OCI-LY1 (cell line): ENCODE measurements at regions not wholly inside any gene's neighbourhood (a gene's known extent, or its start where the extent isn't known, plus 50 kb on each side); places are given as distances from the start of the nearest gene placed in this dataset.
"Not testable (repeated sequence)": the region's sequence is repeated elsewhere in the genome, so short reads cannot be mapped to it uniquely, and the experiment has no call there.

Experiments used
- H2AFZ ChIP-seq: fragments of 200-600 bp; sonication (generic), shearing (Covaris generic); 2 replicates; pipeline ENCODE4 v1.6.0; 2014; ENCODE audit warnings: antibody characterized with exemption, mild to moderate bottlenecking, low read length
- H3F3A ChIP-seq: fragments of 200-600 bp; sonication (generic), shearing (Covaris generic); 2 replicates; pipeline ENCODE4 v1.6.0; 2014; ENCODE audit warnings: mild to moderate bottlenecking, antibody characterized with exemption, low read length, moderate library complexity; ENCODE audit not compliant: insufficient read depth
- H3K27ac ChIP-seq: fragments of 200-600 bp; sonication (generic); 2 replicates; pipeline ENCODE4 v1.5.1; 2014; ENCODE audit warnings: low read length, mixed run types, mild to moderate bottlenecking, low read depth; ENCODE audit not compliant: poor library complexity, severe bottlenecking
- H3K27me3 ChIP-seq: fragments of 200-600 bp; sonication (generic); 2 replicates; pipeline ENCODE4 v1.6.0; 2014; ENCODE audit warnings: antibody characterized with exemption, mild to moderate bottlenecking, low read length, moderate library complexity; ENCODE audit not compliant: insufficient read depth
- H3K36me3 ChIP-seq: fragments of 200-600 bp; sonication (generic); 2 replicates; pipeline ENCODE4 v1.6.1; 2014; ENCODE audit warnings: mild to moderate bottlenecking, antibody characterized with exemption, low read length, moderate library complexity, mixed read lengths; ENCODE audit not compliant: insufficient read depth
- H3K4me1 ChIP-seq: fragments of 200-600 bp; sonication (generic); 2 replicates; pipeline ENCODE4 v1.5.1; 2014; ENCODE audit warnings: mild to moderate bottlenecking, low read length, moderate library complexity; ENCODE audit not compliant: insufficient read depth, severe bottlenecking
- H3K4me2 ChIP-seq: fragments of 200-600 bp; sonication (generic), shearing (Covaris generic); 2 replicates; pipeline ENCODE4 v1.6.1; 2014; ENCODE audit warnings: low read length
- H3K4me3 ChIP-seq: fragments of 200-600 bp; sonication (generic); 2 replicates; pipeline ENCODE4 v1.5.1; 2014; ENCODE audit warnings: low read length, low read depth, mild to moderate bottlenecking, mixed read lengths; ENCODE audit not compliant: poor library complexity, severe bottlenecking
- H3K79me2 ChIP-seq: fragments of 200-600 bp; shearing (Covaris generic); 2 replicates; pipeline ENCODE4 v1.6.1; 2016; ENCODE audit warnings: mixed run types, low read length, mixed read lengths; ENCODE audit not compliant: insufficient read depth
- H3K9ac ChIP-seq: fragments of 200-600 bp; sonication (generic), shearing (Covaris generic); 2 replicates; pipeline ENCODE4 v1.6.1; 2014; ENCODE audit warnings: mild to moderate bottlenecking, low read length, mixed read lengths
- H3K9me2 ChIP-seq: fragments of 200-600 bp; sonication (generic), shearing (Covaris generic); 2 replicates; pipeline ENCODE4 v1.6.1; 2014; ENCODE audit warnings: low read depth, mild to moderate bottlenecking, low read length, mixed read lengths
- H3K9me3 ChIP-seq: fragments of 200-600 bp; shearing (Covaris generic); 2 replicates; pipeline ENCODE4 v1.6.1; 2014; ENCODE audit warnings: low read length, mixed read lengths
- H4K20me1 ChIP-seq: fragments of 200-600 bp; sonication (generic), shearing (Covaris generic); 2 replicates; pipeline ENCODE4 v1.6.0; 2016; ENCODE audit warnings: mild to moderate bottlenecking, low read length; ENCODE audit not compliant: insufficient read depth
- EZH2 ChIP-seq: fragments of 200-600 bp; sonication (generic), shearing (Covaris generic); IDR thresholded peaks from 2 replicates; pipeline ENCODE4 v1.8.0; 2017; ENCODE audit warnings: borderline replicate concordance, mixed run types, mild to moderate bottlenecking, antibody characterized with exemption, low read length, moderate library complexity, mixed read lengths
- TF ChIP-seq, protein P1 (sequence below): fragments of 200-600 bp; sonication (generic), shearing (Covaris generic); IDR thresholded peaks from 2 replicates; pipeline ENCODE4 v1.5.1; 2017; ENCODE audit warnings: mild to moderate bottlenecking, antibody characterized with exemption, low read length, moderate library complexity, mixed read lengths

- no peaks in the 10 kb centered on the region for H3K4me1 ChIP-seq
- H4K20me1 ChIP-seq: no peaks in the 10 kb centered on the region
- H3K4me2 ChIP-seq: no peak overlapping the region
- no peak overlapping the region for H3K4me3 ChIP-seq
- H3K27ac ChIP-seq: no peak overlapping the region
- no peaks in the 10 kb centered on the region for H3F3A ChIP-seq
- H3K79me2 ChIP-seq: no peaks in the 10 kb centered on the region
- H3K27me3 ChIP-seq: no peaks in the 10 kb centered on the region
- no peaks in the 10 kb centered on the region for H3K9me2 ChIP-seq
- H3K9me3 ChIP-seq: no peaks in the 10 kb centered on the region
- H3K9ac ChIP-seq: no peak overlapping the region
- no peaks in the 10 kb centered on the region for H3K36me3 ChIP-seq
- no peak for TF ChIP-seq EZH2
- no peak overlapping the region for H2AFZ ChIP-seq
Measured at GRCh38 chr6:119671105-119671504, 321.5 kb upstream of the MAN1A1 start.

DNA sequence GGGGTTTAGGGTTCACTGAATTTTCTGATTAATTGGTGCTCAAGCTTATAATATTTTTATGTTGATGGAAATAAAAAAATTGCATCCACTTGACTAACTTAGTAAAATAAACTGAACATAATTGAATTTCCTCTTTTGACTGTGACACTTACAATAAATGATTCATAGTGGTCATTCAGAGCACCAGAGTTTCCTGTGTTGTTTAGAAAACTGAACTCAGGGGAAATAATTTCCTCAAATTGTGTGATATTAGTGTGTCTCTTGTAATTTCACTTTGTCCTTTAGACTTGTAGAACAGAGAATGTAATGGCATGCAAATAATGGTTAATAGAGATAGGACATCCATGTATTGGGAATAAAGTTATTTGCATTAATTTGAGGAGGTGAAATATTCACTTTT lies 319.7 kb upstream of the MAN1A1 start:
- H3K9ac ChIP-seq: no peak overlapping the region
- no peak overlapping the region for H2AFZ ChIP-seq
- TF ChIP-seq, protein P1, sequence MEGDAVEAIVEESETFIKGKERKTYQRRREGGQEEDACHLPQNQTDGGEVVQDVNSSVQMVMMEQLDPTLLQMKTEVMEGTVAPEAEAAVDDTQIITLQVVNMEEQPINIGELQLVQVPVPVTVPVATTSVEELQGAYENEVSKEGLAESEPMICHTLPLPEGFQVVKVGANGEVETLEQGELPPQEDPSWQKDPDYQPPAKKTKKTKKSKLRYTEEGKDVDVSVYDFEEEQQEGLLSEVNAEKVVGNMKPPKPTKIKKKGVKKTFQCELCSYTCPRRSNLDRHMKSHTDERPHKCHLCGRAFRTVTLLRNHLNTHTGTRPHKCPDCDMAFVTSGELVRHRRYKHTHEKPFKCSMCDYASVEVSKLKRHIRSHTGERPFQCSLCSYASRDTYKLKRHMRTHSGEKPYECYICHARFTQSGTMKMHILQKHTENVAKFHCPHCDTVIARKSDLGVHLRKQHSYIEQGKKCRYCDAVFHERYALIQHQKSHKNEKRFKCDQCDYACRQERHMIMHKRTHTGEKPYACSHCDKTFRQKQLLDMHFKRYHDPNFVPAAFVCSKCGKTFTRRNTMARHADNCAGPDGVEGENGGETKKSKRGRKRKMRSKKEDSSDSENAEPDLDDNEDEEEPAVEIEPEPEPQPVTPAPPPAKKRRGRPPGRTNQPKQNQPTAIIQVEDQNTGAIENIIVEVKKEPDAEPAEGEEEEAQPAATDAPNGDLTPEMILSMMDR: no peak
- no peak for TF ChIP-seq EZH2
- H3K9me3 ChIP-seq: no peaks in the 10 kb centered on the region
- no peak overlapping the region for H3K27ac ChIP-seq
- no peak overlapping the region for H3K4me2 ChIP-seq
- no peak overlapping the region for H3K4me3 ChIP-seq
- no peaks in the 10 kb centered on the region for H3K27me3 ChIP-seq
- H3F3A ChIP-seq: no peaks in the 10 kb centered on the region
- H4K20me1 ChIP-seq: no peaks in the 10 kb centered on the region
- H3K36me3 ChIP-seq: no peaks in the 10 kb centered on the region
- H3K79me2 ChIP-seq: no peaks in the 10 kb centered on the region
- no peaks in the 10 kb centered on the region for H3K4me1 ChIP-seq
- no peaks in the 10 kb centered on the region for H3K9me2 ChIP-seq

GRCh38 chr6:119665432-119665831 lies 315.9 kb upstream of the MAN1A1 start:
- not testable (repeated sequence) for H4K20me1 ChIP-seq, H3F3A ChIP-seq, H3K27ac ChIP-seq, H3K9ac ChIP-seq, H3K4me3 ChIP-seq, H3K9me2 ChIP-seq, H3K36me3 ChIP-seq, H3K9me3 ChIP-seq, H3K79me2 ChIP-seq, H3K27me3 ChIP-seq, H3K4me1 ChIP-seq, H2AFZ ChIP-seq, H3K4me2 ChIP-seq

DNA sequence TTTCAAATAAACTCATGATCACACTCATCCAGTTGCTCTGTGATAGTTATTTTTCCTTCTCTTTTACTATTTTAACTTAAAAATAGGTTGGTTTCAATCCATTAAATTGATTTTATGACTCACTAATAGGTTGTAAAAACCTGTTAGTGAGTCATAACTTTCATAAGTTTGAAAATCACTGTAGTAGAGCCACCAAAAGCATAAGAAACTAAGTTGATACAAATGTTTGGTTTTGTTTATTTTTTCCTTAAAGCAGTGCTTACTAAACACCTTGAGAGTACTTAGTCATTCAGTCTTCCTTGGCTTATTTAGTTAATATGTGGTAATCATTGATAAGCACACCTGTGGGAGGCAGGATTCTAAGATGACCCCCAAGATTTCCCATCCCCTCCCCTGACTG lies 312.1 kb upstream of the MAN1A1 start:
- H3K79me2 ChIP-seq: no peaks in the 10 kb centered on the region
- H3K27ac ChIP-seq: no peak overlapping the region
- no peak overlapping the region for H2AFZ ChIP-seq
- no peak for TF ChIP-seq EZH2
- TF ChIP-seq, protein P1: no peak
- H3K4me1 ChIP-seq: no peaks in the 10 kb centered on the region
- H3K9me2 ChIP-seq: no peaks in the 10 kb centered on the region
- no peaks in the 10 kb centered on the region for H3F3A ChIP-seq
- H3K9me3 ChIP-seq: no peaks in the 10 kb centered on the region
- no peaks in the 10 kb centered on the region for H4K20me1 ChIP-seq
- H3K9ac ChIP-seq: no peak overlapping the region
- H3K27me3 ChIP-seq: no peaks in the 10 kb centered on the region
- no peaks in the 10 kb centered on the region for H3K36me3 ChIP-seq
- no peak overlapping the region for H3K4me3 ChIP-seq
- no peak overlapping the region for H3K4me2 ChIP-seq
